Endothelial cell of umbilical vein (primary cell): ENCODE measurements at regions not wholly inside any gene's neighbourhood (a gene's known extent, or its start where the extent isn't known, plus 50 kb on each side); places are given as distances from the start of the nearest gene placed in this dataset.

Experiments
- BruUV-seq: library from RNA; stranded (reverse); fragments of 400-500 nt; replicated peaks from 2 replicates; lab custom pipeline; 2021; lab: Mats Ljungman, UMichigan
- CTCF ChIA-PET: fragments of 300-600, 350-600 bp; sonication (Branson Sonifier 250); formaldehyde crosslinking; loops from one replicate; lab custom pipeline; 2021; ENCODE audit warnings: antibody characterized with exemption, inconsistent platforms; lab: Charles Lee
- POLR2A ChIA-PET: fragments of 300-600, 350-600 bp; sonication (Branson Sonifier 250); formaldehyde crosslinking; loops from one replicate; lab custom pipeline; 2021; ENCODE audit warnings: antibody characterized with exemption, inconsistent platforms; lab: Charles Lee
- DNase-seq: peaks from one replicate; pipeline ENCODE4 v3.0.0-alpha.2; 2011; ENCODE audit warnings: low read depth, low spot score
- FAIRE-seq: peaks from 2 replicates; lab custom pipeline; 2011; peaks lifted over from hg19 to GRCh38; lab: Jason Lieb, UNC
- H2AFZ ChIP-seq: 2 replicates; pipeline ENCODE4 v1.6.0; 2012; ENCODE audit warnings: low read depth, low read length, control low read depth, inconsistent platforms
- H3K27ac ChIP-seq: 2 replicates; pipeline ENCODE4 v1.5.1; 2011; ENCODE audit warnings: low read depth, mild to moderate bottlenecking, control low read depth, low read length, moderate library complexity; ENCODE audit not compliant: insufficient read depth
- H3K27me3 ChIP-seq, 2 experiments: 2 replicates each; pipeline versions ENCODE4 v1.6.0 to v1.6.1; 2011; ENCODE audit warnings: low read length in 2 of 2, mixed read lengths in 1 of 2; ENCODE audit not compliant: control insufficient read depth in 2 of 2, insufficient read depth in 2 of 2
- H3K36me3 ChIP-seq, 2 experiments: 2 replicates in 1 of 2; 3 replicates in 1 of 2; pipeline ENCODE4 v1.5.1; 2011; ENCODE audit warnings: low read length in 2 of 2, mild to moderate bottlenecking in 1 of 2, moderate library complexity in 1 of 2; ENCODE audit not compliant: control insufficient read depth in 2 of 2, insufficient read depth in 2 of 2; ENCODE audit errors: extremely low read depth in 1 of 2
- H3K4me1 ChIP-seq: 3 replicates; pipeline ENCODE4 v1.5.1; 2011; ENCODE audit warnings: mild to moderate bottlenecking, low read length; ENCODE audit not compliant: control insufficient read depth, insufficient read depth; ENCODE audit errors: extremely low read depth
- H3K4me2 ChIP-seq: 2 replicates; pipeline ENCODE4 v1.6.1; 2011; ENCODE audit warnings: low read length, control low read depth, mixed read lengths; ENCODE audit not compliant: insufficient read depth
- H3K4me3 ChIP-seq, 3 experiments: fragments of 200-600 bp in 1 of 3; sonication (generic), shearing (Covaris generic) in 1 of 3; replicated peaks in 1 of 3; 2 replicates each; pipeline ENCODE4 v1.5.1; 2011 to 2016; ENCODE audit warnings: control low read depth in 3 of 3, low read length in 3 of 3, mild to moderate bottlenecking in 2 of 3, inconsistent platforms in 1 of 3, low read depth in 1 of 3, moderate library complexity in 1 of 3; ENCODE audit not compliant: insufficient read depth in 1 of 3
- H3K79me2 ChIP-seq: 2 replicates; pipeline ENCODE4 v1.6.0; 2012; ENCODE audit warnings: low read length, inconsistent platforms; ENCODE audit not compliant: control insufficient read depth, insufficient read depth
- H3K9ac ChIP-seq: replicated peaks from 2 replicates; pipeline ENCODE3; 2011; ENCODE audit warnings: low read length, control low read depth; ENCODE audit not compliant: insufficient read depth; ENCODE audit errors: extremely low read depth
- H3K9me1 ChIP-seq: replicated peaks from 3 replicates; pipeline ENCODE4 v1.6.0; 2011; ENCODE audit warnings: mild to moderate bottlenecking, low read length; ENCODE audit not compliant: control insufficient read depth, insufficient read depth; ENCODE audit errors: extremely low read depth
- H3K9me3 ChIP-seq: replicated peaks from 2 replicates; pipeline ENCODE4 v1.5.1; 2012; ENCODE audit warnings: low read length, inconsistent platforms; ENCODE audit not compliant: control insufficient read depth, insufficient read depth
- H4K20me1 ChIP-seq: replicated peaks from 2 replicates; pipeline ENCODE3; 2011; ENCODE audit warnings: mild to moderate bottlenecking, low read length; ENCODE audit not compliant: control insufficient read depth, insufficient read depth; ENCODE audit errors: extremely low read depth
- EZH2 ChIP-seq: IDR thresholded peaks from 2 replicates; pipeline ENCODE4 v1.6.1; 2012; ENCODE audit warnings: borderline replicate concordance, low read depth, mild to moderate bottlenecking, moderate library complexity, low read length, inconsistent platforms; ENCODE audit not compliant: severe bottlenecking
- FOS ChIP-seq: IDR thresholded peaks from 2 replicates; pipeline ENCODE4 v1.6.1; 2011; ENCODE audit warnings: mild to moderate bottlenecking, low read length, moderate library complexity, borderline replicate concordance; ENCODE audit not compliant: insufficient read depth
- JUN ChIP-seq: IDR thresholded peaks from 2 replicates; pipeline ENCODE4 v1.6.1; 2011; ENCODE audit warnings: borderline replicate concordance, low read depth; ENCODE audit not compliant: insufficient read length, insufficient read depth
- MYC ChIP-seq: IDR thresholded peaks from one replicate; pipeline ENCODE4 v1.6.1; 2011; ENCODE audit warnings: mild to moderate bottlenecking, low read depth, low read length
- POLR2AphosphoS5 ChIP-seq: IDR thresholded peaks from 2 replicates; pipeline ENCODE4 v1.6.1; 2012; ENCODE audit warnings: low read depth, mild to moderate bottlenecking, control low read depth, low read length, moderate library complexity; ENCODE audit not compliant: insufficient read depth
- dilution Hi-C: fragments of 300-500 bp; cut with MboI; formaldehyde crosslinking; loops from one replicate; pipeline ENCODE4 v1.15.0; 2019; ENCODE audit warnings: low sequenced_read_pairs; ENCODE audit not compliant: extremely low pct_ligation_motif_present
- intact Hi-C: fragments of 100-400 bp; cut with micrococcal nuclease; formaldehyde crosslinking; loops from one replicate; pipeline ENCODE4 v1.10.0; 2022
- TF ChIP-seq, protein P1 (sequence below), 2 donors: IDR thresholded peaks; 1 replicate in 1 of 2; 2 replicates in 1 of 2; pipeline ENCODE4 v1.5.1; 2011; ENCODE audit warnings: low read length in 2 of 2, mild to moderate bottlenecking in 2 of 2, moderate library complexity in 2 of 2, control low read depth in 1 of 2, inconsistent platforms in 1 of 2, low read depth in 1 of 2; ENCODE audit not compliant: insufficient read depth in 1 of 2; ENCODE audit errors: extremely low read depth in 1 of 2

DNA sequence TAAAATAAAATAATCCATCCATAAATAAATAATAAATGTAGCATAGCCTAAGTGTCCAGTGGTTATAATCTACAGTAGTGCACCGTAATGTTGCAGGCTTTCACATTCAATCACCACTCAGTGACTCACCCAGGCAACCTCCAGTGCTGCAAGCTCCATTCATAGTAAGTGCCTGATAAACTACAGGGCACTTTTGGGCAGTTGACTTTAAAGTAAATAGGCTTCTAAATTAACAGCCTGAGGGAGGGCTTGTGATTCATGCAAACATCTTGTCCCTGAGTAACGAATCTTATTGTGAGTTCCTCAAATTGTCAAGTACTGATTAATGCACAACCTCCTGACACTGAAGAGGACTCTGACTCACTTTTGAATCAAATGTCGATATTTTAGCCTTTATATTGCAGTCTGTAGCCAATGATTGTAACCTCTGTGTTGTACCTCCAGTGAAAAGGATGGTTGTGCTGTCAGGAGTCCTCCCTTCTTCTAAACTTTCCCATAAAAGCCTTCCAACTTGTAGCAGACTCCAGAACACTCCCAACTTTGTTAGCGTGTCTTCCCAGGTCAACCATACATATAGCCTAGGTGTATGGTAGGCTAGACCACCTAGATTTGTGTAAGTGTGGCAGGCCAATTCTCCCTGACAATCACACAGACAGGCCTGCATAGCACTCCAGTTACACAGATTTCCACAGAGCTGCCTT is 55.0 kb upstream of the BICD1 start:
- FAIRE-seq (no peak), DNase-seq (peak; percentile 77)
- H3K36me3 ChIP-seq, result no peaks in the 10 kb centered on the region
- H3K9ac ChIP-seq, result no peak overlapping the region
- POLR2A ChIA-PET, result no interaction called here
- CTCF ChIA-PET, result interaction anchor here (1.6 to 2.9 kb wide), 3 partner anchors 9 to 398 kb away, joined by 4 to 17 read pairs (median 6); no protein-coding TSS in a partner anchor
- H3K4me1 ChIP-seq, result peaks cover 2% of the 10 kb centered on the region
- H3K9me3 ChIP-seq, result no peaks in the 10 kb centered on the region
- intact Hi-C loops (no loop called here), dilution Hi-C loops (no loop called here)
- H3K27me3 ChIP-seq, result no peaks in the 10 kb centered on the region
- BruUV-seq, result no TSS peak
- no peaks in the 10 kb centered on the region for H4K20me1 ChIP-seq
- H3K4me2 ChIP-seq, result no peak overlapping the region
- no peaks in the 10 kb centered on the region for H3K79me2 ChIP-seq
- H3K27ac ChIP-seq, result no peak overlapping the region
- TF ChIP-seq JUN, result peak; percentile 51
- TF ChIP-seq, protein P1, sequence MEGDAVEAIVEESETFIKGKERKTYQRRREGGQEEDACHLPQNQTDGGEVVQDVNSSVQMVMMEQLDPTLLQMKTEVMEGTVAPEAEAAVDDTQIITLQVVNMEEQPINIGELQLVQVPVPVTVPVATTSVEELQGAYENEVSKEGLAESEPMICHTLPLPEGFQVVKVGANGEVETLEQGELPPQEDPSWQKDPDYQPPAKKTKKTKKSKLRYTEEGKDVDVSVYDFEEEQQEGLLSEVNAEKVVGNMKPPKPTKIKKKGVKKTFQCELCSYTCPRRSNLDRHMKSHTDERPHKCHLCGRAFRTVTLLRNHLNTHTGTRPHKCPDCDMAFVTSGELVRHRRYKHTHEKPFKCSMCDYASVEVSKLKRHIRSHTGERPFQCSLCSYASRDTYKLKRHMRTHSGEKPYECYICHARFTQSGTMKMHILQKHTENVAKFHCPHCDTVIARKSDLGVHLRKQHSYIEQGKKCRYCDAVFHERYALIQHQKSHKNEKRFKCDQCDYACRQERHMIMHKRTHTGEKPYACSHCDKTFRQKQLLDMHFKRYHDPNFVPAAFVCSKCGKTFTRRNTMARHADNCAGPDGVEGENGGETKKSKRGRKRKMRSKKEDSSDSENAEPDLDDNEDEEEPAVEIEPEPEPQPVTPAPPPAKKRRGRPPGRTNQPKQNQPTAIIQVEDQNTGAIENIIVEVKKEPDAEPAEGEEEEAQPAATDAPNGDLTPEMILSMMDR (IDR thresholded peaks at IDR 0.05; ENCODE audit: extremely low read depth in 1 of 2, insufficient read depth in 1 of 2, low read depth in 1 of 2, low read length in 2 of 2), result no peak
- no peak for TF ChIP-seq POLR2AphosphoS5
- no peak for TF ChIP-seq EZH2
- peak; percentile 76 for TF ChIP-seq FOS
- TF ChIP-seq MYC, result no peak
- H3K9me1 ChIP-seq, result no peaks in the 10 kb centered on the region
- H3K4me3 ChIP-seq, result no peak overlapping the region
- H2AFZ ChIP-seq, result peak overlapping the region; percentile 42
